ENCODE measurements at regions not wholly inside any gene's neighbourhood (a gene's known extent, or its start where the extent isn't known, plus 50 kb on each side); places are given as distances from the start of the nearest gene placed in this dataset.
A peak's percentile ranks its signal among the peaks of the same experiment; 100 is the strongest.

DNA sequence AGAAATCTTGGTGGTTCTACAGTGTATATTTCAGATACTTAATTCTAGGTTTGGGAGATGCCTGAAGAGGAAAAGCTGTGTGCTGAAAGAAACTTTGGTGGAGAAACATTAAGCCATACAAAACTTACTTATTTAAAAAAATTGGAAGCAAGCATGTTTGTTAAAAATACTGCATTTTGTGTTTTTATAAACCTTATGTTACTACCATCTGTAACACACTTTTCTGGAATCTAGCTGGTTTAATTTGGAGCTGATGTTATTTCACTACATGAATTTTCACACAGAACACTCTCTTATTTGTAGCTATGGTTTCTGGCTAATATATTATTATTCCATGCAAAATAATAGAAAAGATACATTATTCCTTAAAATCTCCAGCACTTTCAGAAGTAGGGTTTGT, 710.7 kb downstream of the ADGRL2 start:
- Histone ChIP-seq H3K27ac (ENCODE audit: low read length) (no peak overlapping the region), H3K4me1 (ENCODE audit: control insufficient read depth, low read depth, low read length) (no peaks in the 10 kb centered on the region), H3K36me3 (ENCODE audit: control insufficient read depth, low read depth, low read length) (no peaks in the 10 kb centered on the region), H3K9ac (ENCODE audit: low read length) (no peak overlapping the region), H3K4me3 (ENCODE audit: low read length) (no peak overlapping the region), H3K9me3 (ENCODE audit: control insufficient read depth, low read depth, low read length) (no peaks in the 10 kb centered on the region), H3K27me3 (ENCODE audit: control insufficient read depth, insufficient read depth, low read length) (no peaks in the 10 kb centered on the region)

DNA sequence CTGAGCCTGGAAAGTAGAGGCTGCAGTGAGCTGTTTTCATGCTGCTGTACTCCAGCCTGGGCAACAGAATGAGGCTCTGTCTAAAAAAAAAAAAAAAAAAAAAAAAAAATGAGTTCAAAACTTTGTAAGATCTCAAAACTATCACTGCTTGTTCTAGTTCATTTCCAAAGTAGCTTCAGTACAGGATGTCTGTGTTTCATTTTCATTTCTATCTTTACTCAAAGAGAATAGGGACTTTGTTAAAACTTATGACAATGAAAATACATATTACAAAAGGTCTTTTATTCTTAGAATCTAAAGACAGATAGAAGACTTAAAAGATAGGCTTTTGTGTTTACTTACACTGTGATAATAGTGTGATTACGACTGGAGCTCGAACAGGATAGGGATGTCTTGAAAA, 709.7 kb downstream of the ADGRL2 start:
- Histone ChIP-seq H3K9ac (ENCODE audit: low read length) (no peak overlapping the region), H3K36me3 (ENCODE audit: control insufficient read depth, low read depth, low read length) (no peaks in the 10 kb centered on the region), H3K9me3 (ENCODE audit: control insufficient read depth, low read depth, low read length) (no peaks in the 10 kb centered on the region), H3K4me3 (ENCODE audit: low read length) (no peak overlapping the region), H3K27me3 (ENCODE audit: control insufficient read depth, insufficient read depth, low read length) (no peaks in the 10 kb centered on the region), H3K4me1 (ENCODE audit: control insufficient read depth, low read depth, low read length) (no peaks in the 10 kb centered on the region), H3K27ac (ENCODE audit: low read length) (no peak overlapping the region)

DNA sequence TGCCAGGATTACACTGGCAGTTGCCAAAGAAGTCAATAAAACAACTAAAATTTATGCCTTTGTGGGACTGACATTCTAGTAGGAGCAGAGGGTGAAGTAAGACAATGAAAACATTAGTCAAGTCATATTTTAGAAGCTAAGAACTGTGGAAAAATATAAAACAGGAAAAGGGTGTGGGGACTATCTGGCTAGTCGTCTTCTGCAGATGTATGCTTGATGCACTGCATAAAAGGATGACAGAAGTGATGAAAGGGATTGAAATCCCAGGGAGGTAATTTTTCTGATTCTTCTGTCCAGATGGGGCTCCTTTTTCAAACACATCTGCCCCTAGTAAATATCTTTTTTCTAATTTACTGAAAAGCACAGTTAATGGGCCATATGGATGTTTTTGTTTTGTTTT, 706.3 kb downstream of the ADGRL2 start:
- Histone ChIP-seq H3K9ac (ENCODE audit: low read length) (no peak overlapping the region), H3K27ac (ENCODE audit: low read length) (no peak overlapping the region), H3K4me1 (ENCODE audit: control insufficient read depth, low read depth, low read length) (no peaks in the 10 kb centered on the region), H3K36me3 (ENCODE audit: control insufficient read depth, low read depth, low read length) (no peaks in the 10 kb centered on the region), H3K27me3 (ENCODE audit: control insufficient read depth, insufficient read depth, low read length) (no peaks in the 10 kb centered on the region), H3K9me3 (ENCODE audit: control insufficient read depth, low read depth, low read length) (no peaks in the 10 kb centered on the region), H3K4me3 (ENCODE audit: low read length) (no peak overlapping the region)

DNA sequence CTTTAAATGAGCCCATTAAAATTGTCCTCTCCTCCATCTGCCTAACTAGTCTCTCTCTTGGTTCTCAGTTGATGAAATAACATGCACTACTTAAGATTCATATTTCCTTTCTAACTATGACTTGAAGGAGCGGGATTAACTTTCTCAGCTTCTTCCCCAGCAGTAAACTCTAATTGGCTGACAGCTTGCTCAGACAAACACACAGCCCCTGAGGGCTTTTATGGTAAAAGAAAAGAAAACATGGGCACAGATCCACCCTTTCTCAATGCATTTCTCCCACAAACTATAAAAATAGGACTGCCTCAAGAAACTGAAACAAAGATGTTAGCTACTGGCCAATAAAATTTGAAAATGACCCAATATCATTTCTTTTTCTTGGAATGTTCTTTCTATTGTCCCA, 703.1 kb downstream of the ADGRL2 start:
- H3K27me3 ChIP-seq (ENCODE audit: control insufficient read depth, insufficient read depth, low read length) = no peaks in the 10 kb centered on the region
- no peak overlapping the region for H3K27ac ChIP-seq (ENCODE audit: low read length)
- H3K9me3 ChIP-seq (ENCODE audit: control insufficient read depth, low read depth, low read length) = no peaks in the 10 kb centered on the region
- H3K36me3 ChIP-seq (ENCODE audit: control insufficient read depth, low read depth, low read length) = no peaks in the 10 kb centered on the region
- H3K4me3 ChIP-seq (ENCODE audit: low read length) = no peak overlapping the region
- H3K9ac ChIP-seq (ENCODE audit: low read length) = no peak overlapping the region
- no peaks in the 10 kb centered on the region for H3K4me1 ChIP-seq (ENCODE audit: control insufficient read depth, low read depth, low read length)

DNA sequence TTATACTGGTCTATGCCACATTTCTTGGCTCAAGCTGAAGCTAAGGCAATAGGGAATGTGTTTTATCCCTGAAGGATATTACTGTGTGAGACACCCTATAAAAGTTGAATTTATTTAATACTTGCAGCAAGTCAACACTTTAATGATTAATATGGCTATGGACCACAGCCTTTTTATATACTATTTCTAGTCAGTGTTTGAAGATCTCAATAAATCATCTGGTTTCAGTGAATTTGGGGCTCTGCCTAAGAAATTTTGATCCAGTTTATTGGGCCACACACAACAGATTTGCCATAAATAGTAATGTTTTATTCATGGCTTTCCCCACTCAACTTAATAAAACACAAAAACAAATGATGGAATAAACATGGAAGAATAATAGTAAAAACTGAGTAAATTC, 698.3 kb downstream of the ADGRL2 start:
- no peak overlapping the region for H3K9ac ChIP-seq (ENCODE audit: low read length)
- no peaks in the 10 kb centered on the region for H3K4me1 ChIP-seq (ENCODE audit: control insufficient read depth, low read depth, low read length)
- H3K27ac ChIP-seq (ENCODE audit: low read length) = no peak overlapping the region
- no peak overlapping the region for H3K4me3 ChIP-seq (ENCODE audit: low read length)
- no peaks in the 10 kb centered on the region for H3K27me3 ChIP-seq (ENCODE audit: control insufficient read depth, insufficient read depth, low read length)
- peaks cover 31% of the 10 kb centered on the region for H3K9me3 ChIP-seq (ENCODE audit: control insufficient read depth, low read depth, low read length)
- no peaks in the 10 kb centered on the region for H3K36me3 ChIP-seq (ENCODE audit: control insufficient read depth, low read depth, low read length)

DNA sequence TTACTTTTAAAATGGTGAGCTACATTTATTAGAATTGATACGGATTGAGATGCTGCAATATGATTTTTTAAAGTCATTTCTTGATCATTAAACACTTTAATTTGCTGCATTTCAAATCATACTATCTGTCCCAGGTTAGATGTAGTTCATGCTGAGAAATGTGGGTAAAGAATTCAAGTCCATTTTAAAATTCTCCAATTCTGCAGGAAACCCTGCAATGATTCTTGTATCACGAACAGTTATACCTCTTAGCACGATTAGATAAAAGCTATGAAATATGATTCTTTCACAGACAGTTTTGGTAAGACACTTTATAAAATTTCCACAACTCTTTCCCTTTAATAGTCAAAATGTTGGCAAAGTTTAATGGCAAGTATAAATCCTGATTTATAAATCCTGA, 693.4 kb downstream of the ADGRL2 start:
- Histone ChIP-seq H3K4me1 (ENCODE audit: control insufficient read depth, low read depth, low read length) (no peaks in the 10 kb centered on the region), H3K27ac (ENCODE audit: low read length) (no peak overlapping the region), H3K27me3 (ENCODE audit: control insufficient read depth, insufficient read depth, low read length) (no peaks in the 10 kb centered on the region), H3K9ac (ENCODE audit: low read length) (no peak overlapping the region), H3K4me3 (ENCODE audit: low read length) (no peak overlapping the region), H3K9me3 (ENCODE audit: control insufficient read depth, low read depth, low read length) (peaks cover 32% of the 10 kb centered on the region), H3K36me3 (ENCODE audit: control insufficient read depth, low read depth, low read length) (no peaks in the 10 kb centered on the region)

DNA sequence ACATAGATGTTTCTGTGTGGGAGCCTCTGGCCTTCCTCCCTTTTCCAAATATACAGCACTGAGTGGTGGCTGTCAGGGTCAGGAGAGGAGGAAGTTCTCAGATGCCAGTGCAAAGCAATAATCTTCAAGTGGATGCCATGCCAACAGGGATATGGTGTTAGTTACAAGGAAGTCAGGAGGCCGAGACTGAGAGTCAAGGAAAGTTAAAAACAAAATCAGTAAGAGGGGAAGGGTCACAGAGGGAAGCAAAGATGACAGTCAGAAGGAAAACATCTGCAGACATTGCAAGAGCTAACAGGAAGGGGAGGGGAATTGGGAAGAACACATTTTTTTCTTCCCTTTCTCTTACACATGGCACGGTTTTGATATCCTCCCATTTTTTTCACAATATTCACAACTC, 691.4 kb downstream of the ADGRL2 start:
- H3K27me3 ChIP-seq (ENCODE audit: control insufficient read depth, insufficient read depth, low read length) = no peaks in the 10 kb centered on the region
- no peak overlapping the region for H3K27ac ChIP-seq (ENCODE audit: low read length)
- no peaks in the 10 kb centered on the region for H3K4me1 ChIP-seq (ENCODE audit: control insufficient read depth, low read depth, low read length)
- H3K4me3 ChIP-seq (ENCODE audit: low read length) = no peak overlapping the region
- H3K9me3 ChIP-seq (ENCODE audit: control insufficient read depth, low read depth, low read length) = peaks cover 30% of the 10 kb centered on the region
- no peak overlapping the region for H3K9ac ChIP-seq (ENCODE audit: low read length)
- no peaks in the 10 kb centered on the region for H3K36me3 ChIP-seq (ENCODE audit: control insufficient read depth, low read depth, low read length)

DNA sequence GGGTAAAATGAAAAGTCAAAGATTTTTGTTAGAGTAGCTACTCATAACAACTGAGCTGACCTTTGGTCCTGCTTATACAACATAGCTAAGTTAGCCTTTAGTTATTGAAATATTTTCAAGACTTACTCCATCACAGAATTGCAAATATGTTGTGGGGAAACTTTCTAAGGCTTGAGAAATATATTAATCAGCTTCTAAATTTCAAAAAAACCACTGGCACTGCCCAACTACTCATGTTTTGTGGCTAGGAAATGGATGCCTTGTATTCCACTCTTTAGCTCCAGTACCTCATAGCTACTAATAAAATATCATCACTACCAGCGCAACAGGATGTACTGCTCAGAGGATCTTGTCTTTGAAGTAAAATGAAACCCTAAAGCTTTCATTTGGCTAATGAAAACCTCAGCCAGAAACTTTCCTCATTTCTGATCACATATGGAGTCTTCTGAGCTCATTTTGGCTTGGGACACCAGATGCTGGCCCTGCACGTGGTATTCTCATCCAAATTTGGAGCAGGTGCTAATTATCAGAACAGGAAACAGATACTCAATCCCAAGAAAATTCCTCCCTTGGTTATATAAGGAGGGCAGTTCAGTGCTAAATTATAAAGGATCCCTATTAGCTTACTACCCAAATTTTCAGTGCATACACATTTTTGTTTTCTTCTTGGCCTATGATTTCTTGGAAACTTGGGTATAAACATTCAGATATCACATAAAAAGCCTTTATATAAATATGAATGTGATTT, 690.7 kb downstream of the ADGRL2 start:
- peaks cover 4% of the 10 kb centered on the region for H3K4me1 ChIP-seq (ENCODE audit: control insufficient read depth, low read depth, low read length)
- no peak overlapping the region for H3K27ac ChIP-seq (ENCODE audit: low read length)
- H3K9me3 ChIP-seq (ENCODE audit: control insufficient read depth, low read depth, low read length) = peaks cover 24% of the 10 kb centered on the region
- no peaks in the 10 kb centered on the region for H3K27me3 ChIP-seq (ENCODE audit: control insufficient read depth, insufficient read depth, low read length)
- H3K9ac ChIP-seq (ENCODE audit: low read length) = no peak overlapping the region
- no peaks in the 10 kb centered on the region for H3K36me3 ChIP-seq (ENCODE audit: control insufficient read depth, low read depth, low read length)
- no peak overlapping the region for H3K4me3 ChIP-seq (ENCODE audit: low read length)

DNA sequence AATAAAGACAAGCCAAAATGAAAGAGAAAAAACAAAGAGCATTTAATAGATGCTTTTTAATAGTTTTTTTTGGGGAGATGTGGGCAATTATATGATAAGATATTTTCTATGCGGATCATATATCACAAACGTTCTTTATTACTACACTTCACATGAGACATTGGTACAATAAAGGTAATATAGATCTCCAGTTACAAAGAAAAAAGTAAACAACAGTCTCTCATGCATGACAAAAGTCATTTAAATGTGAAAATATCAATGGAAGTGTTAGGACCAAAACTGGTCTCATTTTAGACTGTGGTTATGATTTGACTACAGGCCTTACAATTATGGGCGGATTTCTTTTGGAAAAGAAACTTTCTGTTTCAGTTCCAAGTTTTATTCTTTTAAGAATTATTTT, 687.0 kb downstream of the ADGRL2 start:
- Histone ChIP-seq H3K9ac (ENCODE audit: low read length) (no peak overlapping the region), H3K27ac (ENCODE audit: low read length) (no peak overlapping the region), H3K27me3 (ENCODE audit: control insufficient read depth, insufficient read depth, low read length) (no peaks in the 10 kb centered on the region), H3K36me3 (ENCODE audit: control insufficient read depth, low read depth, low read length) (no peaks in the 10 kb centered on the region), H3K9me3 (ENCODE audit: control insufficient read depth, low read depth, low read length) (no peaks in the 10 kb centered on the region), H3K4me3 (ENCODE audit: low read length) (no peak overlapping the region), H3K4me1 (ENCODE audit: control insufficient read depth, low read depth, low read length) (peaks cover 29% of the 10 kb centered on the region)

DNA sequence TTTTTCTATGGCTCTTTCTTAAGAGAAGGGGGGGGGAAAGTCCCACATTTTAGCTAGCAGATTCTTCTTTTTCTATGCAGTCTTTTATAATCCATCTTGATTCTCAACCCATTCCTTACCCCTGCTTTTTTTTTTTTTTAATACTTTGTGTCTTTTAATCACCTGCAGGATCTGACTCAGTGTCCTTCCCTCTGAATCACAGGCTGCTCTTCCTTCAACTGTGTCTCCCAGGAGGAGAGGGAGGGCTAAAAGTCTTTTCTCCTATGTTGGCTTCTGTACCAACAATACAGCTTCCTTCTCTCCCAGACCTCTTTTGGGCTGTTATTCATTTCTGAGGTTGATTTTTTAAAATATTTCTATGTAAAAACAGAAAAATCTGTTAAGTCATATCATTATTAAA, 686.2 kb downstream of the ADGRL2 start:
- H3K4me3 ChIP-seq (ENCODE audit: low read length) = no peak overlapping the region
- no peaks in the 10 kb centered on the region for H3K9me3 ChIP-seq (ENCODE audit: control insufficient read depth, low read depth, low read length)
- H3K27me3 ChIP-seq (ENCODE audit: control insufficient read depth, insufficient read depth, low read length) = no peaks in the 10 kb centered on the region
- H3K4me1 ChIP-seq (ENCODE audit: control insufficient read depth, low read depth, low read length) = peaks cover 29% of the 10 kb centered on the region
- H3K27ac ChIP-seq (ENCODE audit: low read length) = no peak overlapping the region
- H3K9ac ChIP-seq (ENCODE audit: low read length) = no peak overlapping the region
- no peaks in the 10 kb centered on the region for H3K36me3 ChIP-seq (ENCODE audit: control insufficient read depth, low read depth, low read length)

DNA sequence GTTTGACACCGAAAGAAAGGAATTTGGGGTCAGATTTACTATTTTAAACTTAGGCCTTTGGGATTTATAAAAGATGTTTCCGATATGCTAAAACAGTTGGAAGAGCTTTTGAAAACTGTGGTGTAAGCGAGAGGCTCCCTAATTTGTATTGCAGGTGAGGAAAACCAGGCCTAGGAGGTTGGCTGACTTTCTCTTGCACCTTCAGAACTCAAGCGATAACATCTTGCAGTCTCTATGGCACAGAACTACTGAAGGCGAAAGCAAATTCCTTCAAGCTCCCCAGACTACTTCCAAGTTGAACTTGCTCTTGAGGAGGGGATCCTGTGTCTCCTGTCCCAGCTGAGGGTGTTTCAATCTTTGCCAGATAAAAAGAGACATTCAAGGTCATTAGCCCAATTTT, 685.7 kb downstream of the ADGRL2 start:
- Histone ChIP-seq H3K27me3 (ENCODE audit: control insufficient read depth, insufficient read depth, low read length) (no peaks in the 10 kb centered on the region), H3K27ac (ENCODE audit: low read length) (peak overlapping the region; percentile 9), H3K36me3 (ENCODE audit: control insufficient read depth, low read depth, low read length) (no peaks in the 10 kb centered on the region), H3K4me1 (ENCODE audit: control insufficient read depth, low read depth, low read length) (peaks cover 29% of the 10 kb centered on the region), H3K9me3 (ENCODE audit: control insufficient read depth, low read depth, low read length) (no peaks in the 10 kb centered on the region), H3K9ac (ENCODE audit: low read length) (no peak overlapping the region), H3K4me3 (ENCODE audit: low read length) (peak overlapping the region; percentile 28)

DNA sequence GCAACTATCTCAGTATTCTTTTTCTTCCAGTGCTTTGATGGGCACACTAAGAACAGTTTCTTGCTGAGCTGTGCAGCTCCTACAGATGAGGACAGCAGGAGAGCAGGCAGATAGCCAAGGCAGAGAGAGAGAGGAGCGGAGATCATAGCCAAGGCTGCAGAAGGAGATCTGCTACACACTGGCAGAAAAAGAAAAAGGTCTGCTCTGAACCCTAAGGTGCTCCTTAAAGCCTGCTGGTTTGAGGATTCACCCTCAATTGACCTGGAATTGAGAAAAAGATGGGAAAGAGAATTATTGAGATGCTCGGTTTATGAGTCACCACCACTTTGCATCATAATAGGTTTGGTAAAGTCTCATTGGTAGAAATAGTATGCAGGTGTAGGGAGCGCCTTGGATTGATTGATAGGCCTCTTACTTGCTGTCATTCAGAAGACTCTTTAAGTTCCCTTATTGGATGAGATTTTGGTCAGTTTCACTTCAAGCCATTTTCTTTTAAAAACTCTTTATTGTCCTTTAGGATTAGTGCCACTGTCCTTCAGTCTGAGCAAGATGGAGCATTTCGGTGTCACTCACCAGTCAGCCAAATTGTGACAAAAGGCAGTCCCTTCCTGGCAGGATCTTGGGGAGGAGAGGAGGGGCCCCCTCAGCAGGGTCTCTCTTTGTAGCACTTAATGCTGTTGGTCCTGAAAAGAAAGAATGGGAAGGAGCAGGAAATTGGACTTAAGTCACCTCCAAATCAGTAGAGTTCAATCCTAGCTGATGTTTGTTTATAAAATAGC, 685.0 kb downstream of the ADGRL2 start:
- no peak overlapping the region for H3K9ac ChIP-seq (ENCODE audit: low read length)
- H3K36me3 ChIP-seq (ENCODE audit: control insufficient read depth, low read depth, low read length) = no peaks in the 10 kb centered on the region

More for the DNA sequence above, 685.0 kb downstream of the ADGRL2 start:
- peak overlapping the region; percentile 28 for H3K4me3 ChIP-seq (ENCODE audit: low read length)
- no peaks in the 10 kb centered on the region for H3K27me3 ChIP-seq (ENCODE audit: control insufficient read depth, insufficient read depth, low read length)
- peak overlapping the region; percentile 62 for H3K27ac ChIP-seq (ENCODE audit: low read length)
- peaks cover 29% of the 10 kb centered on the region for H3K4me1 ChIP-seq (ENCODE audit: control insufficient read depth, low read depth, low read length)
- H3K9me3 ChIP-seq (ENCODE audit: control insufficient read depth, low read depth, low read length) = no peaks in the 10 kb centered on the region
